Mesothelial cell of epicardium (in vitro differentiated cells): ENCODE measurements at regions not wholly inside any gene's neighbourhood (a gene's known extent, or its start where the extent isn't known, plus 50 kb on each side); places are given as distances from the start of the nearest gene placed in this dataset.

Experiments used
- DNase-seq, 2 experiments: peaks; one replicate each; pipeline ENCODE4 v3.0.0; 2021; ENCODE audit warnings: low spot score in 2 of 2; ENCODE audit not compliant: unreplicated experiment in 2 of 2
- H3K27ac Mint-ChIP-seq: 2 replicates; pipeline ENCODE4 v1.8.0; 2021; ENCODE audit warnings: mixed read lengths
- H3K27me3 Mint-ChIP-seq: 2 replicates; pipeline ENCODE4 v1.8.0; 2021; ENCODE audit warnings: low read depth, mixed read lengths
- H3K36me3 Mint-ChIP-seq: 2 replicates; pipeline ENCODE4 v1.8.0; 2021; ENCODE audit warnings: mixed read lengths
- H3K4me1 Mint-ChIP-seq: 2 replicates; pipeline ENCODE4 v1.8.0; 2021; ENCODE audit warnings: mixed read lengths
- H3K4me3 Mint-ChIP-seq: 2 replicates; pipeline ENCODE4 v1.8.0; 2021; ENCODE audit warnings: mild to moderate bottlenecking, moderate library complexity, mixed read lengths
- H3K9me3 Mint-ChIP-seq: 2 replicates; pipeline ENCODE4 v1.8.0; 2021; ENCODE audit warnings: mixed read lengths
- TF ChIP-seq, protein P1 (sequence below): fragments of 200-600 bp; sonication (generic); IDR thresholded peaks from one replicate; pipeline ENCODE4 v1.5.0; 2021; ENCODE audit warnings: antibody characterized with exemption; ENCODE audit not compliant: unreplicated experiment

DNA sequence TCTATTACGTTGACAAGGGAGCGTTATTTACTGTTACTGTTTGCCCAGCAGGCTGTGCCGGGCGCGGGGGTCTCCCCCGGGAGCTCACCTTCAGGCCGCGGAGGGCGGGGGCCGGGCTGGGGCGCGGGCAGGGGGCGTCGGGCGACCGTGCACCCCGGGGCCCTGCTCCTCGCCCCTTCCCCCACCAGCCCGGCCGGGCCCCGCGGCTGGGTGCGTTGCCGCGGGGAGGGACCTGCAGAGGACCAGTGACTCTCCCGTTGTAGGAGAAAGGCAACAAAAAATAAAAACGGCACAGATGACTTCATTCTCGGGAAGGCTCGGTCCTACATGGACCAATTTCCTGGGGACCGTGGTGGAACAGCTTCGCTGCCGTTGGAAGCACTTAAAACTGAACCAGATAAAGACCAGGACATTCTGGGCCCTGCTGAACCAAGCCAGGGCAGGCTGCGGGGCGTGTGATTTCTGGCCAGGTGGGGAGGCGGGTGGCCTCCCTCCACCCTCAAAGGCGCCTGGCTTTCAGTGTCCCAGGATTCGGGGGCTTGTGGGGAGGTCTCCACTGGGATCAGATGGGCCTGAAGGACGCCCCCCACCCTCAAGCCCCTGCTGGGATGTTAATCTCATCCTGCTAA, 57.4 kb downstream of the IGLL1 start:
- Mint-ChIP-seq H3K4me3 (no peak overlapping the region), H3K4me1 (peaks cover 58% of the 10 kb centered on the region), H3K27ac (peak overlapping the region; percentile 99), H3K9me3 (no peaks in the 10 kb centered on the region), H3K36me3 (no peaks in the 10 kb centered on the region), H3K27me3 (no peaks in the 10 kb centered on the region)
- TF ChIP-seq, protein P1, sequence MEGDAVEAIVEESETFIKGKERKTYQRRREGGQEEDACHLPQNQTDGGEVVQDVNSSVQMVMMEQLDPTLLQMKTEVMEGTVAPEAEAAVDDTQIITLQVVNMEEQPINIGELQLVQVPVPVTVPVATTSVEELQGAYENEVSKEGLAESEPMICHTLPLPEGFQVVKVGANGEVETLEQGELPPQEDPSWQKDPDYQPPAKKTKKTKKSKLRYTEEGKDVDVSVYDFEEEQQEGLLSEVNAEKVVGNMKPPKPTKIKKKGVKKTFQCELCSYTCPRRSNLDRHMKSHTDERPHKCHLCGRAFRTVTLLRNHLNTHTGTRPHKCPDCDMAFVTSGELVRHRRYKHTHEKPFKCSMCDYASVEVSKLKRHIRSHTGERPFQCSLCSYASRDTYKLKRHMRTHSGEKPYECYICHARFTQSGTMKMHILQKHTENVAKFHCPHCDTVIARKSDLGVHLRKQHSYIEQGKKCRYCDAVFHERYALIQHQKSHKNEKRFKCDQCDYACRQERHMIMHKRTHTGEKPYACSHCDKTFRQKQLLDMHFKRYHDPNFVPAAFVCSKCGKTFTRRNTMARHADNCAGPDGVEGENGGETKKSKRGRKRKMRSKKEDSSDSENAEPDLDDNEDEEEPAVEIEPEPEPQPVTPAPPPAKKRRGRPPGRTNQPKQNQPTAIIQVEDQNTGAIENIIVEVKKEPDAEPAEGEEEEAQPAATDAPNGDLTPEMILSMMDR: no peak
- no peak for DNase-seq

DNA sequence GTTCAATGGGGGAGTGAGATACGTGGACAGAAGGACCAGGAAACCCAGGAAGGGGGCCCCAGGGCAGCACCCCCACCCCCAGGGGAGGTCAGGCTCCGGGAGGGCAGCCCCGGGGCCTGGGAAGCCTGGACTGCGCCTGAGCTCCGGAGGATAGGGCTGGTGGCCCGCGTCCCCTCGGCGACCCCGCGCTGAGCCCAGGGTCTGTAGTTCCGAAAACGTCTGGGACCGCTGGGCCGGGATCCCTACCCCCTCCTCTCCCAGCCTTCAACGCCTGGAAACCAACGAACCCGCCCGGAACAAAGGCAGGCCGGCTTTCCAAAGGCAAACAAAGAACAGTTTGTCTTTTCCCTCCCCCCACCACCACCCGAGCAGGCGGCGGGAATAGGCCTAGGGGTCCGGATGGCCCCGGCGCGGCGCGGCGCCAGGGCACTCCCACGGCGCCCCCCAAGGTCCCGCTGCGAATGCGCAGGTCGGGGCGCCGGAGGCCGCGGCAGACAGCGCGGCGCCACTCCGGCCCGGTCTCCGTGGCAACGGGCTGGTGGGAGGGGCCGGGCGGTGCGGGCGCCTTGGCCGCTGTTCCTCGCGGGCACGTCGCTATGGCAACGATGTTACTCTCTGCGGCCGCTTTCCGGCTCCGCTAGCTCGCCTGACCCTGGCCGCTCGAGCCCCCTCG, 58.5 kb downstream of the IGLL1 start:
- TF ChIP-seq, protein P1: no peak
- Mint-ChIP-seq H3K9me3 (no peaks in the 10 kb centered on the region), H3K27ac (peak overlapping the region; percentile 99), H3K4me1 (peaks cover 53% of the 10 kb centered on the region), H3K36me3 (no peaks in the 10 kb centered on the region), H3K4me3 (peak overlapping the region; percentile 32), H3K27me3 (no peaks in the 10 kb centered on the region)
- peak; percentile 98 for DNase-seq

DNA sequence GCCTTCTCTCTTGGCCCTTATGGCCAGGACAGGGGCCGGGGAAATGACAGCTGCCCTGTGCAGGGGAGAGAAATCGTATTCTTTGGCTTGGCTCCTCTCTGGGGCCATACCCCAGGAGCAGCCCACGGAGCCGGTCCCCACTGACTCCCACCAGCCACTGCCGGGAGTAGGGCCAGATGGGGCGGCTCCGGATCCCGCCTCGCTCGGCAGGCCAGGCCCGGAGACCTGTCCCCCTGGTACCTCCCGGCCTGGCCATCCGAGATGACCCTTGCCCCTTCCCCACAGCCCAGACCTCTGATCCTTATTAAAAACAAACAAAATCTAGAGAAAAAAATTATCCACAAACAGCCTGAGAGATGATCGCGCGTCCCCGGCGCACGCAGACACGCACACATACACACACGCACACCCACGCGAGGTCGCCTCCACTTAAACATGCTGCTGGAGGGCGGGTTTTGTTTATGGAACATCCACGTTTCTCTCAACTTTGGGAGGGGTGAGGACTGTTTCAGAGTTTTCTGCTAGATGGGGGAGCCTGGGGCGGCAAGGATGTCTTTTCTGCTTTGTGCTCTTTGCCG, 59.1 kb downstream of the IGLL1 start:
- no peaks in the 10 kb centered on the region for H3K9me3 Mint-ChIP-seq
- H3K27me3 Mint-ChIP-seq: no peaks in the 10 kb centered on the region
- H3K27ac Mint-ChIP-seq: peak overlapping the region; percentile 99
- no peaks in the 10 kb centered on the region for H3K36me3 Mint-ChIP-seq
- TF ChIP-seq, protein P1: no peak
- H3K4me1 Mint-ChIP-seq: peaks cover 50% of the 10 kb centered on the region
- H3K4me3 Mint-ChIP-seq: peak overlapping the region; percentile 32
- no peak for DNase-seq

DNA sequence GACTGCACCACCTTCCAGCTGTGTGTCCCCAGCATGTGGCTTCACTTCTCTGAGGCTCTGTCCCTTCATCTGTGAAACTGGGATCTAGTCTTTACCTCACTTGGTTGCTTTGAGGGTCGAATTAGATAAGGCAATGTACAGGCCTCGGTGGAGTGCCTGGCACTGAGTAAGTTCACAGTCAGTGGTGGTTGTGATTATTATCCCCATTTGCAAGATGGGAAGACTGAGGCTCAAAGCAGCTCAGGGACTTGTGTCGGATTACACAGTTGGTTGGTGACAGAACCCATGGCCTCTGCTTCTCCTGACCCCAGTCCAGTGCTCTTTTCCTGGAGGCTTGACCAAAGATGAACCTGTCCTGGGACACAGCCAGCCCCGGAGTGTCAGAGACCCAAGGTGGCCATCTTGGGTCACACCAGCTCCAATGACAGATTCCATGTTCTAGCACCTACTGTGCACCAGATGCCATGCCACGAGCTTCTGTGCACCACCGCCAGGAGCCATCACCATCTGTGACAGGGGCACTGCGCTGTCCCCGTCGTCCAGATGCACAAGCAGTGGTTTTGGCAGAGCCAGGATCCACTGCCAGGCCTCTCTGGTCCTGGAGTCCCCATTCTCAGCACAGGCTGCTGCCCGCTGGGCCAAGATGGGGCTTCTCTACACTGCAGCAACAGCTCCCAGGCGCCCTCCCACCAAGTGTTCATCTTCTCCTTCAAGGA, 60.5 kb downstream of the IGLL1 start:
- Mint-ChIP-seq H3K9me3 (no peaks in the 10 kb centered on the region), H3K4me3 (no peak overlapping the region), H3K27me3 (no peaks in the 10 kb centered on the region), H3K4me1 (peaks cover 53% of the 10 kb centered on the region), H3K27ac (peak overlapping the region; percentile 99), H3K36me3 (no peaks in the 10 kb centered on the region)
- TF ChIP-seq, protein P1: no peak
- no peak for DNase-seq

DNA sequence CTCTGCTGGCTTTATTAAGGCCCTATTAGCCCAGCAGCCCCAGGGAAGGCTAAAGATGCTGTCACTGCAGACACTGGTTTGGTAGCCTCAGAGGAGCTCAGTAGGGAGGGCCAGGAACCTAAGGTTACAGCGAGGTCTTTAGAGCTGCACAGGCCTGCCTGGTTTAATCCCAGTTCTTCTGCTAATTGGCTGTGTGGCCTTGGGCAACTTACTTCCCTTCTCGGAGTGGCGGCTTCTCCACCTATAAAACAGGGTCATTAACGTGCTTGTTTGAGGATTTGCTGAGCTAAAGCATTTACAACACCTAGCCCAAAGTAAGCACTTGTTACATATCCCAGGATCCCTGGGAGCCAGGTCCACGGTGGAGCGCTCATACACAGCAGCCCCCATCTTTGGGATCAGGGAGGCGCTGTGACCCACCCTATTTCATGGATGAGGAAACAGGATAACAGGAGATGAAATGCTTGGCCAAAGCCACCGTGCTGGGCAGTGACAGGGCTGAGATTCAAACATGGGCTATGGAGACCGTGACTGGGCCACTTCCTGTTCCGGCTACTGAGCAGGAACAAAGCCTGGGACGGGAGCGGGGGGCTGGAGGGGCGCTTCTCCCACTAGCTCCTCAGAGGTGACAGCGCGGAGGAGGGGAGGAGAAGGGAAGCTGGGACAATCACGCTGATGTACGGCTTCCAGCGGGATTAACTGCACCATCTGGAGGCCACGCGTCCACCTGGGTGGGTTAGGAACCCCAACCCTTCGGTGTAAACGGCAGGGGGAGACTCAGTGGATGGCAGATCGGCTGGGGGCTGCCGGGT, 61.5 kb downstream of the IGLL1 start:
- TF ChIP-seq, protein P1: no peak
- peaks cover 51% of the 10 kb centered on the region for H3K4me1 Mint-ChIP-seq
- H3K36me3 Mint-ChIP-seq: no peaks in the 10 kb centered on the region
- no peaks in the 10 kb centered on the region for H3K9me3 Mint-ChIP-seq
- no peaks in the 10 kb centered on the region for H3K27me3 Mint-ChIP-seq
- peak overlapping the region; percentile 99 for H3K27ac Mint-ChIP-seq
- H3K4me3 Mint-ChIP-seq: no peak overlapping the region
- DNase-seq: no peak
